LNCAP (cell line): ENCODE measurements at regions not wholly inside any gene's neighbourhood (a gene's known extent, or its start where the extent isn't known, plus 50 kb on each side); places are given as distances from the start of the nearest gene placed in this dataset.

Experiments
- TF ChIP-seq, protein P1 (sequence below): fragments of 450-650 bp; IDR thresholded peaks from 2 replicates; pipeline ENCODE4 v1.5.1; 2017; ENCODE audit warnings: mild to moderate bottlenecking

GRCh38 chr16:79973320-79973719 is 372.8 kb upstream of the MAF start:
- TF ChIP-seq, protein P1, sequence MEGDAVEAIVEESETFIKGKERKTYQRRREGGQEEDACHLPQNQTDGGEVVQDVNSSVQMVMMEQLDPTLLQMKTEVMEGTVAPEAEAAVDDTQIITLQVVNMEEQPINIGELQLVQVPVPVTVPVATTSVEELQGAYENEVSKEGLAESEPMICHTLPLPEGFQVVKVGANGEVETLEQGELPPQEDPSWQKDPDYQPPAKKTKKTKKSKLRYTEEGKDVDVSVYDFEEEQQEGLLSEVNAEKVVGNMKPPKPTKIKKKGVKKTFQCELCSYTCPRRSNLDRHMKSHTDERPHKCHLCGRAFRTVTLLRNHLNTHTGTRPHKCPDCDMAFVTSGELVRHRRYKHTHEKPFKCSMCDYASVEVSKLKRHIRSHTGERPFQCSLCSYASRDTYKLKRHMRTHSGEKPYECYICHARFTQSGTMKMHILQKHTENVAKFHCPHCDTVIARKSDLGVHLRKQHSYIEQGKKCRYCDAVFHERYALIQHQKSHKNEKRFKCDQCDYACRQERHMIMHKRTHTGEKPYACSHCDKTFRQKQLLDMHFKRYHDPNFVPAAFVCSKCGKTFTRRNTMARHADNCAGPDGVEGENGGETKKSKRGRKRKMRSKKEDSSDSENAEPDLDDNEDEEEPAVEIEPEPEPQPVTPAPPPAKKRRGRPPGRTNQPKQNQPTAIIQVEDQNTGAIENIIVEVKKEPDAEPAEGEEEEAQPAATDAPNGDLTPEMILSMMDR, result no peak

DNA sequence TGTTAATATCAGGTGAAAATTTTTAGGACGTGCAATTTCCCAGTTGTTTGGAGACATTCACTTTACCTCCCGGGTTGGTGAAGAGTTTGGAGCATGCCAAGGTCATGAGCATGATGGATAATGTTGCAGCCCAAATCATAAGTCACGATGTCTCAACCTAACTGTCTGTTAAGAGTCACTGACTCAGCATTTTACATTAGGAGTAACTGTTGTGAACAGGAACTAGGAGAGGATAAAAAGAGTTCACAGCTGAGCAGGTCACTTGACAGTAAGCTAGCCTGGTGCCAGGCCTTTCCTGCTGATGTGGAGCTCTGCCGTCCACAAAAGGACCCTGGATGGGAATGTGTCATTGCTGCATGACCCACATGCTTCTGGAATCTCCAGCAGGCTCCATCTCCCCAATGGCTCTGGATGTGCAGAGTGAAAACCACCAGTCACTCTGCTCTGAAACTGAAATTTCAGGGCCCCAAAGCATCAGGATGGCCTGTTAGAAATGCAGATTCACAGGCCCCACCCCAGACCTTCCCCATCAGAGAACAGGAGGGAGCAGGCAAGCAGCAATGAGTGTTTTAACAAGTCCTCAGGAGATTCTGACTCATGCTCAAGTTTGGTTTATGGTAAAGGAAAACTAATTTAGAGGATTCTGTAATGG is 371.6 kb upstream of the MAF start:
- TF ChIP-seq, protein P1, result no peak

DNA sequence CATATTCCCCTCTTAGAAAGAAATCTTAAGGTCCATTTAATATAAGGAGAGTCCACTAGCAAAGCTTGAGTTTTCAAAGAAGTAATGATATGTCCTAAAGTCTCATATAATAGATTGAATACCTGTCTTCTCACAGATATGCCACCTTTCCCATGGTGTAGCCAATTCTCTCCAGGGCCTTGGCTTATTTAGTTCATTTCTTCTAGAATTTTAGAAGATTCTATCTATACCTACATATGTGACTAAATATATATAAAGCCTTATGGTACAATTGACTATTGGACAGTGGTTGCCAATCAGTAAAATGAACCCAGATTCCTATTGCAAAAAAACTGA is 370.7 kb upstream of the MAF start:
- TF ChIP-seq, protein P1, result no peak

GRCh38 chr16:79970551-79971236 is 370.2 kb upstream of the MAF start:
- TF ChIP-seq, protein P1, result no peak

- TF ChIP-seq, protein P1, result no peak
Observed at GRCh38 chr16:79970087-79970486, 369.6 kb upstream of the MAF start.

DNA sequence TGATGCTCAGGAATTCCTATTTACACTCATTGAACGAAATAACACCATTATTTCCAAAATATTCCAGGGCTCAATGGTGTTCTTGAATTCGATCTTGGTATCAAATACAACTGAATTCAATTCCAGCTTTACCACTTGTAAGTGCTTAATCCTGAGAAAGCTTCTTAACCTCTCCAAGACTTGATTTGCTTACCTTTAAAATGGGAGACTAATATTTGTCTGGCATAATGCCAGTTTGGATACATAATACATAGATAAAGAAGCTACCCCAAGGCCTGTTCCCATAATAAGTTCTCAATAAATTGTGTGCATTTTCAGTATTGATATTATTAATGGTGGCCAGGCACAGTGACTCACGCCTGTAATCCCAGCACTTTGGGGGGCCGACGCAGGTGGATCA is 368.9 kb upstream of the MAF start:
- TF ChIP-seq, protein P1, result no peak

GRCh38 chr16:79966226-79966625 is 365.7 kb upstream of the MAF start:
- TF ChIP-seq, protein P1, result no peak

DNA sequence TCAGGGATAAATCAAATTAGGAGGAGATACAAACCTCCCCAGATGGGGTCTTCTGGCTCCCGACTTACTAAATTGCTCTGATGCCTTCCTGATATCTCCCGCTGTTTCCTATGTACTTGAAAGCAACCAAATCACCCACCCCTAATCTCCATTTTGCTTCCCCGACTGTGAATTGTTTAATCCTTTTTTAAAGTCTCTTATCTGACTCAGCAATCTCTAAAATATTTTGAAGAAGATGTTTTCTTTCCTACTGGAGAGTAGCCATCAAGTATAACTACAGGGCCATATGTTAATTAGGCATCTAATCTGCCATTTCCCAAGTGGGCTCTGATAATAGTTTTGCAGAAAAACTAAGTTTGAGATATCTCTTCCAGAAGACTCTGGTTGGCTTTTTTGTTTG is 365.2 kb upstream of the MAF start:
- TF ChIP-seq, protein P1, result no peak
